AG04450 (cell line): ENCODE measurements at regions not wholly inside any gene's neighbourhood (a gene's known extent, or its start where the extent isn't known, plus 50 kb on each side); places are given as distances from the start of the nearest gene placed in this dataset.

Experiments
- CTCF ChIA-PET: fragments of 300-600, 350-600 bp; formaldehyde crosslinking; extraction: SDS; loops from one replicate; lab custom pipeline; 2022; ENCODE audit warnings: antibody characterized with exemption, inconsistent platforms; lab: Charles Lee
- POLR2A ChIA-PET: fragments of 350-600 bp; formaldehyde crosslinking; extraction: SDS; loops from one replicate; lab custom pipeline; 2021; ENCODE audit warnings: antibody characterized with exemption, inconsistent platforms; lab: Yijun Ruan, JAX
- DNase-seq: peaks from one replicate; pipeline ENCODE4 v3.0.0-alpha.2; 2011; ENCODE audit warnings: low read depth, low spot score
- H3K27ac ChIP-seq: one replicate; pipeline ENCODE4 v1.5.1; 2012; ENCODE audit warnings: low read depth, low read length, control low read depth
- H3K27me3 ChIP-seq: one replicate; pipeline ENCODE4 v1.6.0; 2012; ENCODE audit warnings: low read length; ENCODE audit not compliant: control insufficient read depth, insufficient read depth
- H3K4me3 ChIP-seq: 2 replicates; pipeline ENCODE4 v1.5.1; 2011; ENCODE audit warnings: mild to moderate bottlenecking, low read depth, low read length, control low read depth
- H3K9me3 ChIP-seq: 2 replicates; pipeline ENCODE4 v1.5.1; 2012; ENCODE audit warnings: low read length; ENCODE audit not compliant: control insufficient read depth, insufficient read depth
- TF ChIP-seq, protein P1 (sequence below): IDR thresholded peaks from 2 replicates; pipeline ENCODE4 v1.5.1; 2011; ENCODE audit warnings: low read depth, low read length, control low read depth, inconsistent platforms

DNA sequence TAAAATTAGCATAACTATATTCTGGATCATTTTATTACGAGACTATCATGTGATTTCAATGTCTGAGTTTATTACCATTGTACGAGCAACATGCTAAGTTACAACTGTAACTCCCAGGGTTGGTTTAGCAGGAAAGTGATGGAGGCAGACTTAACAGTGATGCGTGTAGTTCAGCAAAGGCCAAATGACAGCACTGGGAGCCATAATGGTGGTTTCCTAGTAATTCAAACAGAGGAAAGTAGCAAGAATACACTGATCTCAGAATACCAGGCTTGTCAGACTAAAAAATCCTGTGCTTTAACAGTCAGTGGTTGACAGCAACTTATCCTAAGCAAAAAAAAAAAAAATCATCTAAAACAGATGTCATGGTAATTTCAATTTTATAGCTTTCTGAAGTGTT is 229.6 kb downstream of the KLF12 start:
- ChIA-PET CTCF (interaction anchor here (1.1 kb wide), 1 partner anchor 14 kb away, joined by 3 read pairs; no protein-coding TSS in a partner anchor), POLR2A (interaction anchor here (0.7 kb wide), 1 partner anchor 9 kb away, joined by 8 read pairs; no protein-coding TSS in a partner anchor)
- Histone ChIP-seq H3K4me3 (no peak overlapping the region), H3K27ac (no peak overlapping the region), H3K9me3 (no peaks in the 10 kb centered on the region), H3K27me3 (no peaks in the 10 kb centered on the region)
- DNase-seq = no peak
- TF ChIP-seq, protein P1, sequence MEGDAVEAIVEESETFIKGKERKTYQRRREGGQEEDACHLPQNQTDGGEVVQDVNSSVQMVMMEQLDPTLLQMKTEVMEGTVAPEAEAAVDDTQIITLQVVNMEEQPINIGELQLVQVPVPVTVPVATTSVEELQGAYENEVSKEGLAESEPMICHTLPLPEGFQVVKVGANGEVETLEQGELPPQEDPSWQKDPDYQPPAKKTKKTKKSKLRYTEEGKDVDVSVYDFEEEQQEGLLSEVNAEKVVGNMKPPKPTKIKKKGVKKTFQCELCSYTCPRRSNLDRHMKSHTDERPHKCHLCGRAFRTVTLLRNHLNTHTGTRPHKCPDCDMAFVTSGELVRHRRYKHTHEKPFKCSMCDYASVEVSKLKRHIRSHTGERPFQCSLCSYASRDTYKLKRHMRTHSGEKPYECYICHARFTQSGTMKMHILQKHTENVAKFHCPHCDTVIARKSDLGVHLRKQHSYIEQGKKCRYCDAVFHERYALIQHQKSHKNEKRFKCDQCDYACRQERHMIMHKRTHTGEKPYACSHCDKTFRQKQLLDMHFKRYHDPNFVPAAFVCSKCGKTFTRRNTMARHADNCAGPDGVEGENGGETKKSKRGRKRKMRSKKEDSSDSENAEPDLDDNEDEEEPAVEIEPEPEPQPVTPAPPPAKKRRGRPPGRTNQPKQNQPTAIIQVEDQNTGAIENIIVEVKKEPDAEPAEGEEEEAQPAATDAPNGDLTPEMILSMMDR = no peak

- H3K27me3 ChIP-seq = no peaks in the 10 kb centered on the region
- TF ChIP-seq, protein P1 = no peak
- CTCF ChIA-PET = no interaction called here
- no peak for DNase-seq
- no peaks in the 10 kb centered on the region for H3K9me3 ChIP-seq
- H3K27ac ChIP-seq = no peak overlapping the region
- H3K4me3 ChIP-seq = no peak overlapping the region
- POLR2A ChIA-PET = no interaction called here
These were observed 230.6 kb downstream of the KLF12 start for GRCh38 chr13:73903561-73903960.

- ChIA-PET CTCF (no interaction called here), POLR2A (no interaction called here)
- no peak overlapping the region for H3K4me3 ChIP-seq
- H3K27ac ChIP-seq = no peak overlapping the region
- no peak for DNase-seq
- no peaks in the 10 kb centered on the region for H3K27me3 ChIP-seq
- TF ChIP-seq, protein P1 = no peak
- no peaks in the 10 kb centered on the region for H3K9me3 ChIP-seq
These were observed 231.4 kb downstream of the KLF12 start for GRCh38 chr13:73902847-73903246.

DNA sequence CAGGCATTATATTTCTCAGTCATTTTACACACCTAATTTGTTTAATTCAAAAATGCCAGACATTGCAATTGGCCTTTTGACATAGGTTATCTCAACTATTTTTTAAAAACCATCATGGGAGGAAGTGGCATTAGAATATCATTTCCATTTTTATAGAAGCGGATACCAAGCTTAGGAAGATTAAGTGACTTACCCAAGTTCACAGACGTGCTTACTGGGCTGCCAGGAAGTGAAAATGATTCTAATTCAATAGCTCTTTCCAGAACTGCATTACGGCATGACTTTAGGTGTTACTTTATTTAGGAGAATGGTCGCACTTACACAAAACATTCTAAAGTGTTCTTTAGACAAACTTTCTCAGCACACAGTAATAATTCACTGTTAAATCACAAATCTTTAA is 231.9 kb downstream of the KLF12 start:
- POLR2A ChIA-PET = no interaction called here
- DNase-seq = no peak
- Histone ChIP-seq H3K9me3 (no peaks in the 10 kb centered on the region), H3K4me3 (no peak overlapping the region), H3K27ac (no peak overlapping the region), H3K27me3 (no peaks in the 10 kb centered on the region)
- CTCF ChIA-PET = no interaction called here
- TF ChIP-seq, protein P1 = no peak

GRCh38 chr13:73901324-73902068 is 232.7 kb downstream of the KLF12 start:
- POLR2A ChIA-PET = no interaction called here
- no peak for DNase-seq
- CTCF ChIA-PET = no interaction called here

More at GRCh38 chr13:73901324-73902068, 232.7 kb downstream of the KLF12 start:
- no peaks in the 10 kb centered on the region for H3K9me3 ChIP-seq
- H3K27me3 ChIP-seq = no peaks in the 10 kb centered on the region
- no peak overlapping the region for H3K27ac ChIP-seq
- TF ChIP-seq, protein P1 = no peak
- no peak overlapping the region for H3K4me3 ChIP-seq
